Activated CD4-positive, alpha-beta memory T cell treated with anti-CD3 and anti-CD28 coated beads, Interleukin-2, amount 10 ng/mL, durations not matched to agents 7 days and 5 days (primary cell): ENCODE measurements at regions not wholly inside any gene's neighbourhood (a gene's known extent, or its start where the extent isn't known, plus 50 kb on each side); places are given as distances from the start of the nearest gene placed in this dataset.

Experiments
- CTCF ChIA-PET: fragments of 350-600 bp; sonication (Branson Sonifier 250); formaldehyde crosslinking; loops from one replicate; lab custom pipeline; 2021; ENCODE audit warnings: antibody characterized with exemption, inconsistent platforms; lab: Charles Lee
- POLR2A ChIA-PET: fragments of 350-600 bp; sonication (Branson Sonifier 250); formaldehyde crosslinking; loops from one replicate; lab custom pipeline; 2021; ENCODE audit warnings: antibody characterized with exemption; lab: Charles Lee
- DNase-seq: peaks from one replicate; pipeline ENCODE4 v3.0.0-alpha.2; 2020
- H3K27ac Mint-ChIP-seq: one replicate; pipeline ENCODE4 v1.8.0; 2021; ENCODE audit warnings: mild to moderate bottlenecking, mixed read lengths
- H3K27me3 Mint-ChIP-seq: one replicate; pipeline ENCODE4 v1.8.0; 2021; ENCODE audit warnings: mixed read lengths
- H3K36me3 Mint-ChIP-seq: one replicate; pipeline ENCODE4 v1.8.0; 2021; ENCODE audit warnings: low read depth, mixed read lengths
- H3K4me1 Mint-ChIP-seq: one replicate; pipeline ENCODE4 v1.8.0; 2021; ENCODE audit warnings: mixed read lengths
- H3K4me3 Mint-ChIP-seq: one replicate; pipeline ENCODE4 v1.8.0; 2021; ENCODE audit warnings: mild to moderate bottlenecking, mixed read lengths
- H3K9me3 Mint-ChIP-seq: one replicate; pipeline ENCODE4 v1.8.0; 2021; ENCODE audit warnings: mixed read lengths

GRCh38 chr5:40321514-40321913 is 358.2 kb upstream of the PTGER4 start:
- CTCF ChIA-PET, result no interaction called here
- no peak overlapping the region for H3K27ac Mint-ChIP-seq
- POLR2A ChIA-PET, result no interaction called here

GRCh38 chr5:40318395-40318794 is 361.3 kb upstream of the PTGER4 start:
- ChIA-PET CTCF (no interaction called here), POLR2A (no interaction called here)
- Mint-ChIP-seq H3K27ac (no peak overlapping the region), H3K36me3 (peaks cover 3% of the 10 kb centered on the region), H3K4me3 (no peak overlapping the region), H3K4me1 (no peaks in the 10 kb centered on the region), H3K9me3 (peaks cover 4% of the 10 kb centered on the region), H3K27me3 (no peaks in the 10 kb centered on the region)
- DNase-seq, result no peak

More at GRCh38 chr5:40321514-40321913, 358.2 kb upstream of the PTGER4 start:
- Mint-ChIP-seq H3K36me3 (peaks cover 13% of the 10 kb centered on the region), H3K27me3 (no peaks in the 10 kb centered on the region), H3K4me3 (no peak overlapping the region), H3K4me1 (peaks cover 7% of the 10 kb centered on the region), H3K9me3 (peaks cover 12% of the 10 kb centered on the region)
- DNase-seq, result no peak

GRCh38 chr5:40317023-40317422 is 362.7 kb upstream of the PTGER4 start:
- POLR2A ChIA-PET, result interaction anchor here (0.9 kb wide), 1 partner anchor 11 kb away, joined by 3 read pairs; no protein-coding TSS in a partner anchor
- Mint-ChIP-seq H3K4me3 (no peak overlapping the region), H3K36me3 (peaks cover 2% of the 10 kb centered on the region), H3K27me3 (no peaks in the 10 kb centered on the region), H3K27ac (no peak overlapping the region), H3K9me3 (peaks cover 4% of the 10 kb centered on the region), H3K4me1 (no peaks in the 10 kb centered on the region)
- DNase-seq, result no peak
- CTCF ChIA-PET, result no interaction called here

- CTCF ChIA-PET, result no interaction called here
- no peak overlapping the region for H3K4me3 Mint-ChIP-seq
- H3K27ac Mint-ChIP-seq, result no peak overlapping the region
- no peaks in the 10 kb centered on the region for H3K4me1 Mint-ChIP-seq
- peaks cover 4% of the 10 kb centered on the region for H3K9me3 Mint-ChIP-seq
- no peaks in the 10 kb centered on the region for H3K27me3 Mint-ChIP-seq
- DNase-seq, result no peak
- peaks cover 3% of the 10 kb centered on the region for H3K36me3 Mint-ChIP-seq
- POLR2A ChIA-PET, result no interaction called here
Observed at GRCh38 chr5:40315126-40315525, 364.6 kb upstream of the PTGER4 start.

GRCh38 chr5:40314275-40314674 is 365.4 kb upstream of the PTGER4 start:
- no peaks in the 10 kb centered on the region for H3K27me3 Mint-ChIP-seq
- H3K4me1 Mint-ChIP-seq, result no peaks in the 10 kb centered on the region
- ChIA-PET CTCF (no interaction called here), POLR2A (no interaction called here)
- no peak overlapping the region for H3K4me3 Mint-ChIP-seq
- DNase-seq, result no peak
- H3K27ac Mint-ChIP-seq, result no peak overlapping the region
- H3K9me3 Mint-ChIP-seq, result peaks cover 4% of the 10 kb centered on the region
- peaks cover 3% of the 10 kb centered on the region for H3K36me3 Mint-ChIP-seq

GRCh38 chr5:40312205-40312604 is 367.5 kb upstream of the PTGER4 start:
- H3K4me3 Mint-ChIP-seq, result no peak overlapping the region
- POLR2A ChIA-PET, result no interaction called here
- no peaks in the 10 kb centered on the region for H3K27me3 Mint-ChIP-seq
- peaks cover 3% of the 10 kb centered on the region for H3K36me3 Mint-ChIP-seq
- H3K27ac Mint-ChIP-seq, result no peak overlapping the region
- H3K4me1 Mint-ChIP-seq, result peaks cover 12% of the 10 kb centered on the region
- no peak for DNase-seq
- CTCF ChIA-PET, result interaction anchor here (1.4 kb wide), 1 partner anchor 23 kb away, joined by 3 read pairs; no protein-coding TSS in a partner anchor
- no peaks in the 10 kb centered on the region for H3K9me3 Mint-ChIP-seq

- POLR2A ChIA-PET, result no interaction called here
- no peak overlapping the region for H3K4me3 Mint-ChIP-seq
- no peaks in the 10 kb centered on the region for H3K9me3 Mint-ChIP-seq
- no peaks in the 10 kb centered on the region for H3K27me3 Mint-ChIP-seq
- no peak for DNase-seq
- CTCF ChIA-PET, result no interaction called here
- H3K4me1 Mint-ChIP-seq, result peaks cover 12% of the 10 kb centered on the region
- H3K36me3 Mint-ChIP-seq, result peaks cover 3% of the 10 kb centered on the region
- H3K27ac Mint-ChIP-seq, result no peak overlapping the region
Observed at GRCh38 chr5:40309851-40310250, 369.9 kb upstream of the PTGER4 start.

GRCh38 chr5:40308867-40309266 is 370.8 kb upstream of the PTGER4 start:
- Mint-ChIP-seq H3K27me3 (no peaks in the 10 kb centered on the region), H3K27ac (no peak overlapping the region), H3K9me3 (no peaks in the 10 kb centered on the region), H3K4me1 (peaks cover 12% of the 10 kb centered on the region), H3K4me3 (no peak overlapping the region), H3K36me3 (peaks cover 3% of the 10 kb centered on the region)
- ChIA-PET POLR2A (interaction anchor here (0.9 kb wide), 1 partner anchor 78 kb away, joined by 3 read pairs; no protein-coding TSS in a partner anchor), CTCF (no interaction called here)
- no peak for DNase-seq

GRCh38 chr5:40307920-40308319 is 371.8 kb upstream of the PTGER4 start:
- H3K27ac Mint-ChIP-seq, result no peak overlapping the region
- POLR2A ChIA-PET, result interaction anchor here (0.9 kb wide), 1 partner anchor 79 kb away, joined by 3 read pairs; no protein-coding TSS in a partner anchor
- H3K27me3 Mint-ChIP-seq, result no peaks in the 10 kb centered on the region
- peaks cover 3% of the 10 kb centered on the region for H3K9me3 Mint-ChIP-seq
- CTCF ChIA-PET, result no interaction called here
- no peak overlapping the region for H3K4me3 Mint-ChIP-seq
- DNase-seq, result no peak
- peaks cover 6% of the 10 kb centered on the region for H3K36me3 Mint-ChIP-seq
- H3K4me1 Mint-ChIP-seq, result peaks cover 12% of the 10 kb centered on the region

- CTCF ChIA-PET, result no interaction called here
Observed at GRCh38 chr5:40306869-40307487, 372.7 kb upstream of the PTGER4 start.

GRCh38 chr5:40292006-40292405 is 387.7 kb upstream of the PTGER4 start:
- H3K4me1 Mint-ChIP-seq, result peaks cover 9% of the 10 kb centered on the region
- DNase-seq, result no peak
- H3K27me3 Mint-ChIP-seq, result no peaks in the 10 kb centered on the region
- CTCF ChIA-PET, result no interaction called here
- peaks cover 12% of the 10 kb centered on the region for H3K9me3 Mint-ChIP-seq
- no peak overlapping the region for H3K27ac Mint-ChIP-seq
- POLR2A ChIA-PET, result interaction anchor here (0.9 kb wide), 1 partner anchor 11 kb away, joined by 3 read pairs; no protein-coding TSS in a partner anchor
- no peak overlapping the region for H3K4me3 Mint-ChIP-seq
- H3K36me3 Mint-ChIP-seq, result peaks cover 4% of the 10 kb centered on the region

More at GRCh38 chr5:40306869-40307487, 372.7 kb upstream of the PTGER4 start:
- H3K9me3 Mint-ChIP-seq, result peaks cover 7% of the 10 kb centered on the region
- POLR2A ChIA-PET, result interaction anchor here (1.2 kb wide), 1 partner anchor 10 kb away, joined by 3 read pairs; no protein-coding TSS in a partner anchor
- peaks cover 4% of the 10 kb centered on the region for H3K36me3 Mint-ChIP-seq
- no peak overlapping the region for H3K4me3 Mint-ChIP-seq
- peaks cover 12% of the 10 kb centered on the region for H3K4me1 Mint-ChIP-seq
- DNase-seq, result no peak
- no peak overlapping the region for H3K27ac Mint-ChIP-seq
- no peaks in the 10 kb centered on the region for H3K27me3 Mint-ChIP-seq

GRCh38 chr5:40291338-40291737 is 388.4 kb upstream of the PTGER4 start:
- no peak for DNase-seq
- Mint-ChIP-seq H3K36me3 (peaks cover 4% of the 10 kb centered on the region), H3K9me3 (peaks cover 12% of the 10 kb centered on the region), H3K27me3 (no peaks in the 10 kb centered on the region), H3K4me1 (peaks cover 9% of the 10 kb centered on the region), H3K4me3 (no peak overlapping the region), H3K27ac (no peak overlapping the region)
- ChIA-PET CTCF (no interaction called here), POLR2A (interaction anchor here (0.9 kb wide), 1 partner anchor 12 kb away, joined by 3 read pairs; no protein-coding TSS in a partner anchor)

GRCh38 chr5:40288800-40289485 is 390.8 kb upstream of the PTGER4 start:
- no peaks in the 10 kb centered on the region for H3K27me3 Mint-ChIP-seq
- peaks cover 15% of the 10 kb centered on the region for H3K9me3 Mint-ChIP-seq
- H3K27ac Mint-ChIP-seq, result no peak overlapping the region
- H3K4me3 Mint-ChIP-seq, result no peak overlapping the region
- no peak for DNase-seq
- ChIA-PET CTCF (interaction anchor here (0.6 to 1.1 kb wide), 2 partner anchors 24 to 236 kb away, joined by 3 to 4 read pairs; no protein-coding TSS in a partner anchor), POLR2A (no interaction called here)
- peaks cover 16% of the 10 kb centered on the region for H3K4me1 Mint-ChIP-seq
- peaks cover 4% of the 10 kb centered on the region for H3K36me3 Mint-ChIP-seq
